ENCODE measurements at regions not wholly inside any gene's neighbourhood (a gene's known extent, or its start where the extent isn't known, plus 50 kb on each side); places are given as distances from the start of the nearest gene placed in this dataset.

- H3K27me3 Mint-ChIP-seq (ENCODE audit: insufficient read depth), result peaks cover 1% of the 10 kb centered on the region
- H3K9me3 Mint-ChIP-seq, result no peaks in the 10 kb centered on the region
- intact Hi-C loops (cut with micrococcal nuclease), result no loop called here
- DNase-seq (ENCODE audit: low spot score), result no peak
- no peak overlapping the region for H3K27ac Mint-ChIP-seq
- H3K36me3 Mint-ChIP-seq (ENCODE audit: low read depth), result no peaks in the 10 kb centered on the region
- no peaks in the 10 kb centered on the region for H3K4me1 Mint-ChIP-seq (ENCODE audit: low read depth)
- no peak overlapping the region for H3K4me3 Mint-ChIP-seq
Observed at GRCh38 chr15:97196048-97197014, 764.2 kb upstream of the ARRDC4 start.

GRCh38 chr15:97199393-97200051, 761.0 kb upstream of the ARRDC4 start:
- H3K36me3 Mint-ChIP-seq (ENCODE audit: low read depth), result no peaks in the 10 kb centered on the region
- no peaks in the 10 kb centered on the region for H3K4me1 Mint-ChIP-seq (ENCODE audit: low read depth)
- no peaks in the 10 kb centered on the region for H3K9me3 Mint-ChIP-seq
- DNase-seq (ENCODE audit: low spot score), result no peak
- intact Hi-C loops (cut with micrococcal nuclease), result no loop called here
- no peak overlapping the region for H3K27ac Mint-ChIP-seq
- H3K27me3 Mint-ChIP-seq (ENCODE audit: insufficient read depth), result peaks cover 1% of the 10 kb centered on the region
- no peak overlapping the region for H3K4me3 Mint-ChIP-seq

GRCh38 chr15:97200161-97200560, 760.3 kb upstream of the ARRDC4 start:
- H3K36me3 Mint-ChIP-seq (ENCODE audit: low read depth), result no peaks in the 10 kb centered on the region
- H3K4me1 Mint-ChIP-seq (ENCODE audit: low read depth), result no peaks in the 10 kb centered on the region
- H3K9me3 Mint-ChIP-seq, result no peaks in the 10 kb centered on the region
- H3K27ac Mint-ChIP-seq, result no peak overlapping the region
- no peaks in the 10 kb centered on the region for H3K27me3 Mint-ChIP-seq (ENCODE audit: insufficient read depth)
- no peak for DNase-seq (ENCODE audit: low spot score)
- intact Hi-C loops (cut with micrococcal nuclease), result no loop called here
- no peak overlapping the region for H3K4me3 Mint-ChIP-seq

- intact Hi-C loops (cut with micrococcal nuclease), result no loop called here
- H3K27ac Mint-ChIP-seq, result no peak overlapping the region
- H3K4me1 Mint-ChIP-seq (ENCODE audit: low read depth), result no peaks in the 10 kb centered on the region
- H3K27me3 Mint-ChIP-seq (ENCODE audit: insufficient read depth), result no peaks in the 10 kb centered on the region
- DNase-seq (ENCODE audit: low spot score), result no peak
- H3K4me3 Mint-ChIP-seq, result no peak overlapping the region
- no peaks in the 10 kb centered on the region for H3K9me3 Mint-ChIP-seq
- no peaks in the 10 kb centered on the region for H3K36me3 Mint-ChIP-seq (ENCODE audit: low read depth)
Observed at GRCh38 chr15:97210277-97210676, 750.2 kb upstream of the ARRDC4 start.

GRCh38 chr15:97215629-97216028, 744.9 kb upstream of the ARRDC4 start:
- Mint-ChIP-seq H3K9me3 (no peaks in the 10 kb centered on the region), H3K4me3 (no peak overlapping the region), H3K4me1 (ENCODE audit: low read depth) (no peaks in the 10 kb centered on the region), H3K36me3 (ENCODE audit: low read depth) (no peaks in the 10 kb centered on the region), H3K27ac (no peak overlapping the region), H3K27me3 (ENCODE audit: insufficient read depth) (no peaks in the 10 kb centered on the region)
- DNase-seq (ENCODE audit: low spot score), result no peak
- intact Hi-C loops (cut with micrococcal nuclease), result no loop called here

GRCh38 chr15:97224191-97224641, 736.3 kb upstream of the ARRDC4 start:
- Mint-ChIP-seq H3K4me1 (ENCODE audit: low read depth) (no peaks in the 10 kb centered on the region), H3K36me3 (ENCODE audit: low read depth) (no peaks in the 10 kb centered on the region), H3K27ac (no peak overlapping the region), H3K4me3 (no peak overlapping the region), H3K27me3 (ENCODE audit: insufficient read depth) (no peaks in the 10 kb centered on the region), H3K9me3 (no peaks in the 10 kb centered on the region)
- no peak for DNase-seq (ENCODE audit: low spot score)
- intact Hi-C loops (cut with micrococcal nuclease), result no loop called here

GRCh38 chr15:97234851-97235610, 725.5 kb upstream of the ARRDC4 start:
- no peaks in the 10 kb centered on the region for H3K27me3 Mint-ChIP-seq (ENCODE audit: insufficient read depth)
- H3K9me3 Mint-ChIP-seq, result no peaks in the 10 kb centered on the region
- no peak for DNase-seq (ENCODE audit: low spot score)

GRCh38 chr15:97235611-97235985, 724.9 kb upstream of the ARRDC4 start:
- peaks cover 5% of the 10 kb centered on the region for H3K4me1 Mint-ChIP-seq (ENCODE audit: low read depth)
- DNase-seq (ENCODE audit: low spot score), result no peak
- intact Hi-C loops (cut with micrococcal nuclease), result loop anchor here (5.0 kb wide), 1 partner anchor 878 kb away; no protein-coding TSS in a partner anchor
- H3K27ac Mint-ChIP-seq, result no peak overlapping the region
- no peaks in the 10 kb centered on the region for H3K27me3 Mint-ChIP-seq (ENCODE audit: insufficient read depth)
- H3K36me3 Mint-ChIP-seq (ENCODE audit: low read depth), result no peaks in the 10 kb centered on the region
- no peaks in the 10 kb centered on the region for H3K9me3 Mint-ChIP-seq
- no peak overlapping the region for H3K4me3 Mint-ChIP-seq

More at GRCh38 chr15:97234851-97235610, 725.5 kb upstream of the ARRDC4 start:
- intact Hi-C loops (cut with micrococcal nuclease), result loop anchor here (5.0 kb wide), 1 partner anchor 878 kb away; no protein-coding TSS in a partner anchor
- Mint-ChIP-seq H3K4me1 (ENCODE audit: low read depth) (peaks cover 5% of the 10 kb centered on the region), H3K4me3 (no peak overlapping the region), H3K27ac (no peak overlapping the region), H3K36me3 (ENCODE audit: low read depth) (no peaks in the 10 kb centered on the region)

GRCh38 chr15:97236140-97236539, 724.4 kb upstream of the ARRDC4 start:
- H3K36me3 Mint-ChIP-seq (ENCODE audit: low read depth), result no peaks in the 10 kb centered on the region
- no peaks in the 10 kb centered on the region for H3K27me3 Mint-ChIP-seq (ENCODE audit: insufficient read depth)
- H3K4me3 Mint-ChIP-seq, result no peak overlapping the region
- intact Hi-C loops (cut with micrococcal nuclease), result loop anchor here (5.0 kb wide), 1 partner anchor 879 kb away; no protein-coding TSS in a partner anchor
- H3K4me1 Mint-ChIP-seq (ENCODE audit: low read depth), result peaks cover 5% of the 10 kb centered on the region
- no peak overlapping the region for H3K27ac Mint-ChIP-seq
- no peak for DNase-seq (ENCODE audit: low spot score)
- H3K9me3 Mint-ChIP-seq, result no peaks in the 10 kb centered on the region

GRCh38 chr15:97237160-97237559, 723.3 kb upstream of the ARRDC4 start:
- no peaks in the 10 kb centered on the region for H3K36me3 Mint-ChIP-seq (ENCODE audit: low read depth)
- H3K27me3 Mint-ChIP-seq (ENCODE audit: insufficient read depth), result no peaks in the 10 kb centered on the region
- no peaks in the 10 kb centered on the region for H3K9me3 Mint-ChIP-seq
- no peak overlapping the region for H3K27ac Mint-ChIP-seq
- no peak for DNase-seq (ENCODE audit: low spot score)
- intact Hi-C loops (cut with micrococcal nuclease), result loop anchor here (5.0 kb wide), 1 partner anchor 880 kb away; no protein-coding TSS in a partner anchor
- H3K4me1 Mint-ChIP-seq (ENCODE audit: low read depth), result peaks cover 5% of the 10 kb centered on the region
- no peak overlapping the region for H3K4me3 Mint-ChIP-seq

GRCh38 chr15:97248376-97248775, 712.1 kb upstream of the ARRDC4 start:
- Mint-ChIP-seq H3K27me3 (ENCODE audit: insufficient read depth) (no peaks in the 10 kb centered on the region), H3K27ac (no peak overlapping the region), H3K9me3 (peaks cover 11% of the 10 kb centered on the region), H3K36me3 (ENCODE audit: low read depth) (no peaks in the 10 kb centered on the region), H3K4me1 (ENCODE audit: low read depth) (no peaks in the 10 kb centered on the region), H3K4me3 (no peak overlapping the region)
- intact Hi-C loops (cut with micrococcal nuclease), result loop anchor here (10.0 kb wide), 1 partner anchor 924 kb away; no protein-coding TSS in a partner anchor
- DNase-seq (ENCODE audit: low spot score), result no peak

- H3K36me3 Mint-ChIP-seq (ENCODE audit: low read depth), result no peaks in the 10 kb centered on the region
- DNase-seq (ENCODE audit: low spot score), result no peak
- H3K27ac Mint-ChIP-seq, result no peak overlapping the region
- intact Hi-C loops (cut with micrococcal nuclease), result no loop called here
- H3K4me3 Mint-ChIP-seq, result no peak overlapping the region
- H3K27me3 Mint-ChIP-seq (ENCODE audit: insufficient read depth), result no peaks in the 10 kb centered on the region
- peaks cover 10% of the 10 kb centered on the region for H3K9me3 Mint-ChIP-seq
- no peaks in the 10 kb centered on the region for H3K4me1 Mint-ChIP-seq (ENCODE audit: low read depth)
Observed at GRCh38 chr15:97259943-97260342, 700.6 kb upstream of the ARRDC4 start.
